GM21423 (cell line): ENCODE measurements at regions not wholly inside any gene's neighbourhood (a gene's known extent, or its start where the extent isn't known, plus 50 kb on each side); places are given as distances from the start of the nearest gene placed in this dataset.
"Not testable (repeated sequence)": the region's sequence is repeated elsewhere in the genome, so short reads cannot be mapped to it uniquely, and the experiment has no call there.

Source experiments
- ATAC-seq: cut with Tn5 transposase; IDR thresholded peaks from one replicate; pipeline ENCODE4 v1.9.1; 2021; ENCODE audit warnings: mild to moderate bottlenecking, moderate library complexity; ENCODE audit not compliant: unreplicated experiment

- no peak for ATAC-seq
These were observed 165.4 kb upstream of the WDR1 start for GRCh38 chr4:10281996-10282395.

DNA sequence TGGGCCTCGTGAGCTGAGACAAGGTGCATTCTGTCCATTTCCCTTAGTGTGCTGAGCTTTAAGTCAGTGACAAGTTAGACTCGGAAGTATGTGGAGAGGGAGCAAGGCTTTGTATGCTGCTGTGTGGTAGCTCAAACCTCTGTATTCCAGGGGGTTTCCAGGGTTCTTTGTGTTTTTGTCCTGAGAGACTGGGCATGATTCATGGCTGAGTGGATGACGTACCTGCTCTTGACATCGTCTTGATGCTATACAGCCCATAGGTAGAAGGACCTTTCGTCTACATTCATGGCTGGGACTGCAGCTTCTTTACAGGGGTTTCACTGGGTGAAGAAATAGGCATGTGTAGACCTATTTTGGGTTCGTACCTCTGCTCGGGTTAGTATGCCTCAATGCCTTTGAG lies 162.7 kb upstream of the WDR1 start:
- ATAC-seq: no peak

GRCh38 chr4:10278071-10278470 lies 161.5 kb upstream of the WDR1 start:
- ATAC-seq: no peak

DNA sequence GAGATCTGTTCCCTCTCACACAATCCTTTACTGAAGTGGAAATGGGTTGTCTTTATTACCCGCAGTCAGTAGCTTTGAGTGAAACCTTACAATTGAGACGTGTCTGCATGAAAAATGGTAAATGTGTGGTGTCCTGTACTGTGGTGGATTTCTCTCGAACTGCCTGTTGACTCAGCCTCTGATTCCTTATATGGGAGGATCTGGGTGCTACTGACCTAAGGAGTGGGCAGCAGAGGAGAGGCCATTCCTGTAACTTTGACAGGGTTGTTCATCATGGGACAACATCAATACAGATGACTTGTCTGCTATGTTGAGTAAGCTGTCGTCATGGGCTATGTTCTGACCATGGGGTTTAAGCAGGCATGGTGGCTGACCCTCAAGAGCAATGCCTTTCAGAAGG lies 159.6 kb upstream of the WDR1 start:
- no peak for ATAC-seq

GRCh38 chr4:10275696-10276095 lies 159.1 kb upstream of the WDR1 start:
- no peak for ATAC-seq

GRCh38 chr4:10273030-10273429 lies 156.4 kb upstream of the WDR1 start:
- no peak for ATAC-seq

DNA sequence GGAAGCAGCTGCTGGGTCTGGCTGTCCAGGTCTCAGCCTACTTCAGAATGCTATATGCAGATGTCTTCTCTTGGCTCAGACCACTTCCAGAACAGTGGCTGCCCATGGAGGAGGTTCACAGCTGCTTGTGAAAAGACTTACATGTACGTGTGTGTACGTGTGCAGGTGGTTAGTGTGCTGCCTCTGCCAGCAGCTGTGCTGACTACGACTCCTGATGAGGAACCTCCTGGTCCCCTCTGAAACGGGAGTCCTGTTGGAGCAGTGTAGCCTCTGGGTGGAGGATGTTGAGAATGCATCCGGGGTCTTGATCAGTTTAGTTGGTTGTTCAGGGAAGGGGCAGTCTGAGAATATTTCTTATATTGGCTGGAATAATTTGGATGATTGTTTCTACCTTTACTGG lies 155.9 kb upstream of the WDR1 start:
- no peak for ATAC-seq

DNA sequence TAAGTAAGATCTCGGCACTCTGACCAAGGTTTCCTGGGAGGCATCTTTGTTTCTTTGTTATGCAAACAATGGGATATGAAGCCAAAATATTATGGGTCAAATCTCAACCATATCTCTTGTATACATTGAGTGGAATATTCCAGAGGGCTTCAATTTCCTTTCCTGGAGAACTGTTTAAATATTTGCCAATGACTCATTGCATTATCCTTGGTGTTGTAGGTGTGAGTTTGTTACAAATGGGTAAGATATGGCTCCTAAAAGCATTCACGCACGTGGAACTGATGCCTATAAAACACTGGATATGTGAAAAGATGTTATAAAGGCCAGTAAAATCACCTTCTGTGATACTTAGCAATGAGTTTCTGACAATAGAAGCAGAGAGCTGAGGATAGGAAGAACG lies 150.5 kb upstream of the WDR1 start:
- no peak for ATAC-seq

DNA sequence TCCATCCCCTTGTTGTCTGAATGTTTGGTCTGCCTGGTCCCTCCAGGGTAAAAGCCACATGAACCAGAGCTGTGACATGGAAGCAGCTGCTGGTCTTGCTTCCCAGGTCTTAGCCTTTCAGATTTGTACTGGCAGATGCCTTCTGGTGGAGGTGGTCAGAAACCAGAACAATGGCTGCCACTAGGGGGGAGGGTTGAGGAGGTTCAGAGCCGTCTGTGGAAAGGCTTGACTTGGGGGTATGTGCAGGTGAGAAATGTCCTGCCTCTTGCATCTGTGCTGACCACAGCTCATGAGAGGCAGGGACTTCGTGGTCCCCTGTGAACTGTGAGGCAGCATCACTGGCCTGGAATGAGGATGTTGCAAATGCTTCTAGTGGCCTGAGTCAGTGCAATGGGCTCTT lies 144.2 kb upstream of the WDR1 start:
- ATAC-seq: no peak

DNA sequence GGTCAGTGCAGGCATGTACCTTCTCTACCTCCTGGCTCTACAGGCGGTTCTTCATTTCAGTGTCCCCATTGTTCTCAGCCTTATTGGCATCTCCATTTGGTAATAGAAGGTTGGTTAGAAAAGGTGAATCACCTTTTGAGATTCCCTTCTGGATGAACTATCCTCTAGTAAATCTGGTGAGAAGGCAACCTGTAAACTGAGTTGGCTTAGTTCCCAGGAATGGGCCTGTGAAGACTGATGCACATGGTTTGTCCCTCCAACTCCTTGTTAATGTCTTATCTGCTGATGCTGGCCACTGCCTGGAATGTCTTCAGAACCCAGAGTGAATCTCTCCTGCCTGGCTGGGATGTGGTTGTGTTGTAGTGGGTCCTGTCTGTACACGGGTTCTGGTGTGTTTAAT lies 143.4 kb upstream of the WDR1 start:
- ATAC-seq: no peak

GRCh38 chr4:10256203-10256602 lies 139.6 kb upstream of the WDR1 start:
- ATAC-seq: no peak

- ATAC-seq: no peak
These were observed 137.2 kb upstream of the WDR1 start for GRCh38 chr4:10253765-10254164.

- no peak for ATAC-seq
These were observed 129.2 kb upstream of the WDR1 start for GRCh38 chr4:10245751-10246150.

DNA sequence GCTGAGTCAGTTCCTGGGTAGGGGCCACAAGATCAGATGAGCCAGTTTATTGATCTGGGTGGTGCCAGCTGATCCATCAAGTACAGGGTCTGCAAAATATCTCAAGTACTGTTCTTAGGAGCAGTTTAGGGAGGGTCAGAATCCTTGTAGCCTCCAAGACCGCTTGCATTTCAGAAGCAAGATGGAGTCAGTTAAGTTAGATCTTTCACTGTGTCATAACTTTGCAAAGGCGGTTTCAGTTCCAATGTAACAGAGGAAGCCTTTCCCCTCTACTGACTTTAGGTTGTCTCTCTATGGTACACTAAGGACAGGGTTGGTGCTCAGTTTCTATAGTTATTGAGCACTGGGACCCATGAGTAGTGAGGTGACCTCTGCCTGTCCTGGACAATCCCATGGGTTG lies 127.3 kb upstream of the WDR1 start:
- no peak for ATAC-seq

DNA sequence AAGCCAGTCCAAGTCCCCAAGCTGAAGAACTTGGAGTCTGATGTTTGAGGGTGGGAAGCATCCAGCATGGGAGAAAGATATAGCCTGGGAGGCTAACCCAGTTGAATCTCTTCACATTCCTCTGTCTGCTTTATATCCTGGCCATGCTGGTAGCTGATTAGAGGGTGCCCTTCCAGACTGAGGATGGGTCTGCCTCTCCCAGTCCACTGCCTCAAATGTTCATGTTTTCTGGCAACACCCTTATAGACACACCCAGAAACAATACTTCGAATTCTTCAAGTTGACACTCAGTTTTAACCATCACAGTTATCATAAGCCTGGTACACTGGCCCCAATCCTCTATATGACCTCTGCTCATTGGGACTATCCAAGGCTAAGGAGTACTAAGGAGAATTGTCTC lies 124.1 kb upstream of the WDR1 start:
- ATAC-seq: no peak

- no peak for ATAC-seq
These were observed 123.5 kb upstream of the WDR1 start for GRCh38 chr4:10239982-10240654.

DNA sequence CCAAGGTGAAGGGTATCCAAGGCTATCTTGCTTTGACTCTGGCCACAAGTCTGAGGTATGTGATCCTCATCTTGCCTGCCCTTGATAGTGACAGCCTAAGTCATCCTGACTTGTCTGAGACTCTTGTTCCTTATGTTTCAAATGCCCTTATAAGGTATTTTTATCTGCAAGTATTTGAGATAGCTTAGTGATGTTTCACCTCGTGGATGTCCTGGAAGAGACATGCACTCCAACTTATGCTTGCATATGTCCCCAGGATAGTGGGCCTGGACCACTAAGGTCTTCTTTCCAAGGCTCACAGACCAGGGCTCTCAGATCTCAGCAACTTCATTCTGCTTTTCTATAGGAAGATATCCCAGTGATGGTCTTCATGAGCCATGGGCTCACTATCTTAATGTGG lies 120.5 kb upstream of the WDR1 start:
- ATAC-seq: no peak

GRCh38 chr4:10232114-10232513 lies 115.5 kb upstream of the WDR1 start:
- no peak for ATAC-seq

GRCh38 chr4:10226756-10227155 lies 110.2 kb upstream of the WDR1 start:
- no peak for ATAC-seq

DNA sequence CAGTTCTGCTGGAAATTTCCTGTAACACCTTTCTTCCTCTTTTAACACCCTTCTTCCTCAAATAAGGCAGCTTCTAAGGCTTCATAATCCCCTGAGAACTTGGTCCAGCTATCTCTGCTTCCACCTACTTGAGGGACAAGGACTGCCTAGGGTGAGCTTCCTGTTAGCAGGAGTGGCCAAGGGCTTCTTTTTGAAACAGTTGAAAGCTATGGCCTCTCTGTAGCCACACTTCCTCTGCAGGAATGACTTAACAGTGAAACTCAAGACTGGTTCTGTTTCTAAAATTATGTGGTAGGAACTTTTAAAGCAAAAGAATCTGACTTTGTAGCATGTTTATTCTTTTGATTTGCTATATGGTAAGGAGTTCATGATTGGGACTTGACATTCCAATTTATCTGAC lies 108.5 kb upstream of the WDR1 start:
- no peak for ATAC-seq

DNA sequence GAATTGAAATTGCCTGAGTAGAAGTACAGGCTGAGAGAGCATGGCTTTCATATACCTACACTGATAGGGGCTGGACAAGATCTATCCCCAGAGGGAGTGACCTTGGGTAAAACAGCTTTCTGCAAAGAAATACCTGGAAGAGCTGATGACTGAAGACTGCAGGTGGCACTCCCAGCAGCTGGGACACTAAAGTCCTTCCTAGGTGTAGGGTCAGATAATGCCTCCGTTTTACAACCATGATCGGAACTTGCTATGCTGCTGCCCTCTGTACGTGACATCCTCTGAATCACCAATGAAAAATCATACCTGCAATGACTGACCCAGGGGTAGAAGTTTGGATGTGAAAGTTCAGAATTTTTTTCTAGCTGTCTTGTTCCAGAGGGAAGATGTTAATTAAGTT lies 107.2 kb upstream of the WDR1 start:
- no peak for ATAC-seq

GRCh38 chr4:10213481-10213880 lies 96.9 kb upstream of the WDR1 start:
- ATAC-seq: not testable (repeated sequence)

DNA sequence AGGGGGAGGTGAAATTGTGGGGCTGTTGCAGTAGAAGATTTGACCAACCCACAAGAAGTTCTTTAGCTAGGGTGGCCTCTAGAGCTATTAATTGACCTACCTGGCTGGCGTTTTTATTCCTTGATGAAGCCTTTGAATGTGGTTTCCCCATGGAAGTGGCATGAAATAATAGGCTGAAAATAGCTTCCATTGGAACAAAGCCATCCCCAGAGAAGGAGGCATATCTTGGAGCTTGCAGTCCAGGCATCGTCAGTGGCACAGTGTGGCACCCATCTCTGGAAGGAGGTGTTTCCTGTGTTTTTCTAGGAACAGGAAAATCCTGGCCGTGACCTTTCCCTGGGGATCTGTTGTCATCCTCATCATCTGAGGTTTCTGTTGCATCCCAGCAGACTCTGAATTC lies 96.3 kb upstream of the WDR1 start:
- no peak for ATAC-seq

DNA sequence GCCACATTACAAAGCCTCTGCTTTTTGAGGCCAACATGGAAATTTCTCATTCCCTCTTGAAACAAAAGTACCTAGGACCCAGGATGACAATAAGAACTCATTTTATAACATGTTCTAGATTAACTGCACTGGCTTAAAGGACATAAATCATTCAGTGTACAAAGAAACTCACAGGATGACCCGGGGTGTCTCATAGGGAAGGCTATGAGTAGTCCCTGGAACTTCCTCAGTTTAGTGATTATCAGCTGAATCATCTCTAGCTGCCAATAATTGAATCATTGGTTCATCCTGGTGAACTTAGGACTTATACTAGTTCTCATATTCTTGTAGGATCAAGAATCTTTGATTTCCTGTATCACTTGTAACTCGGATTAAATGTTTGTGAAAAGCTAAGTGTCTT lies 95.8 kb upstream of the WDR1 start:
- ATAC-seq: no peak
